Gastrocnemius medialis (tissue), 4 donors: ENCODE measurements at regions not wholly inside any gene's neighbourhood (a gene's known extent, or its start where the extent isn't known, plus 50 kb on each side); places are given as distances from the start of the nearest gene placed in this dataset.

Experiments
- ATAC-seq, 2 donors: fragments of 150-250 bp; one replicate each; pipeline ENCODE4 v1.9.1; 2016
- DNase-seq, 2 donors: peaks; one replicate each; pipeline ENCODE4 v3.0.0-alpha.2; 2019
- H3K27ac ChIP-seq, 4 donors: fragments of 200-600 bp; sonication (generic); 1 replicate in 1 of 4; 2 replicates in 3 of 4; pipeline ENCODE4 v1.5.1; 2016 to 2018; ENCODE audit warnings: mild to moderate bottlenecking in 2 of 4, moderate library complexity in 1 of 4
- H3K27me3 ChIP-seq, 3 donors: fragments of 200-600 bp; sonication (generic) in 2 of 3; 1 replicate in 1 of 3; 2 replicates in 2 of 3; pipeline versions ENCODE4 v1.5.1 to v1.6.0; 2016 to 2019; ENCODE audit warnings: mild to moderate bottlenecking in 1 of 3, moderate library complexity in 1 of 3
- H3K36me3 ChIP-seq, 2 donors: fragments of 200-600 bp; sonication (generic) in 1 of 2; one replicate each; pipeline ENCODE4 v1.5.1; 2017 to 2018
- H3K4me1 ChIP-seq, 2 donors: fragments of 200-600 bp; sonication (generic) in 1 of 2; one replicate each; pipeline ENCODE4 v1.5.1; 2016 to 2017; ENCODE audit warnings: mild to moderate bottlenecking in 2 of 2
- H3K4me3 ChIP-seq, 4 donors: fragments of 200-600 bp; sonication (generic) in 3 of 4; 1 replicate in 1 of 4; 2 replicates in 3 of 4; pipeline ENCODE4 v1.5.1; 2016 to 2019; ENCODE audit warnings: mild to moderate bottlenecking in 2 of 4
- H3K9me3 ChIP-seq, 3 donors: fragments of 200-600 bp; sonication (generic) in 2 of 3; 1 replicate in 1 of 3; 2 replicates in 2 of 3; pipeline ENCODE4 v1.5.1; 2016 to 2019
- POLR2A ChIP-seq, 2 donors: fragments of 450-650 bp; IDR thresholded peaks; one replicate each; pipeline ENCODE4 v1.6.1; 2017; ENCODE audit warnings: antibody characterized with exemption in 2 of 2, mild to moderate bottlenecking in 2 of 2, moderate library complexity in 2 of 2
- in situ Hi-C, 4 donors: fragments of 200-750 bp; cut with MboI; loops; one replicate each; pipeline versions ENCODE4 v1.15.0 to v1.8.0; 2017; ENCODE audit warnings: low sequenced_read_pairs in 4 of 4
- intact Hi-C: fragments of 100-400 bp; cut with DNase I; formaldehyde crosslinking; loops from one replicate; pipeline ENCODE4 v1.15.1; 2023; ENCODE audit warnings: low total_unique reads
- TF ChIP-seq, protein P1 (sequence below), 5 experiments: fragments of 450-650 bp in 3 of 5; fragments of 200-600 bp in 2 of 5; sonication (generic) in 2 of 5; IDR thresholded peaks in 4 of 5; conservative IDR thresholded peaks in 1 of 5; 1 replicate in 4 of 5; 2 replicates in 1 of 5; pipeline ENCODE4 v1.5.1; 2016 to 2019; ENCODE audit warnings: antibody characterized with exemption in 5 of 5, mild to moderate bottlenecking in 3 of 5, moderate library complexity in 3 of 5

DNA sequence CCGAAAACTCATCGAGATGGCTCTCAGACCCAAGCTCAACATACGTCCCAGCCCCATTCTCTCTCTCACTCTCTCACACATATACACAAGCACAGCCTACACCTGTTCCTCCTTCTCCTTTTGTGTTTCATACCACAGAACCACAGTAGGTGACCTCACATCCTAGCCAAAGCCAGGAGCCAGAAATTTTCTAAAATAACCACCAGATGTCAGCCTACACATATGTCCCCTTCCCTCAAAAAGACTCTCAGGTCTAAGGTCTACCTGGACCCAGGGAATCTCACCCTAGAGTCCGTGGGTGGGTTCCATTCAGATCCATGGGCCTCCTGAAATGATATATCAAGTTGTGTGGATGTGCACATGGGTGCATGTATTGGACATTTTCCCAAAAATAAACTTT is 104.2 kb upstream of the IPO5 start:
- H3K4me3 ChIP-seq, result no peak overlapping the region
- no peaks in the 10 kb centered on the region for H3K9me3 ChIP-seq
- ATAC-seq (no peak), DNase-seq (no peak)
- no peaks in the 10 kb centered on the region for H3K4me1 ChIP-seq
- intact Hi-C loops, result no loop called here
- H3K36me3 ChIP-seq, result no peaks in the 10 kb centered on the region
- in situ Hi-C loops, result no loop called here
- no peak overlapping the region for H3K27ac ChIP-seq
- TF ChIP-seq POLR2A (IDR thresholded peaks at IDR 0.05), result no peak
- TF ChIP-seq, protein P1, sequence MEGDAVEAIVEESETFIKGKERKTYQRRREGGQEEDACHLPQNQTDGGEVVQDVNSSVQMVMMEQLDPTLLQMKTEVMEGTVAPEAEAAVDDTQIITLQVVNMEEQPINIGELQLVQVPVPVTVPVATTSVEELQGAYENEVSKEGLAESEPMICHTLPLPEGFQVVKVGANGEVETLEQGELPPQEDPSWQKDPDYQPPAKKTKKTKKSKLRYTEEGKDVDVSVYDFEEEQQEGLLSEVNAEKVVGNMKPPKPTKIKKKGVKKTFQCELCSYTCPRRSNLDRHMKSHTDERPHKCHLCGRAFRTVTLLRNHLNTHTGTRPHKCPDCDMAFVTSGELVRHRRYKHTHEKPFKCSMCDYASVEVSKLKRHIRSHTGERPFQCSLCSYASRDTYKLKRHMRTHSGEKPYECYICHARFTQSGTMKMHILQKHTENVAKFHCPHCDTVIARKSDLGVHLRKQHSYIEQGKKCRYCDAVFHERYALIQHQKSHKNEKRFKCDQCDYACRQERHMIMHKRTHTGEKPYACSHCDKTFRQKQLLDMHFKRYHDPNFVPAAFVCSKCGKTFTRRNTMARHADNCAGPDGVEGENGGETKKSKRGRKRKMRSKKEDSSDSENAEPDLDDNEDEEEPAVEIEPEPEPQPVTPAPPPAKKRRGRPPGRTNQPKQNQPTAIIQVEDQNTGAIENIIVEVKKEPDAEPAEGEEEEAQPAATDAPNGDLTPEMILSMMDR (IDR thresholded peaks at IDR 0.05 in 4 of 5, conservative IDR thresholded peaks at IDR 0.05 in 1 of 5), result no peak
- H3K27me3 ChIP-seq, result no peaks in the 10 kb centered on the region

DNA sequence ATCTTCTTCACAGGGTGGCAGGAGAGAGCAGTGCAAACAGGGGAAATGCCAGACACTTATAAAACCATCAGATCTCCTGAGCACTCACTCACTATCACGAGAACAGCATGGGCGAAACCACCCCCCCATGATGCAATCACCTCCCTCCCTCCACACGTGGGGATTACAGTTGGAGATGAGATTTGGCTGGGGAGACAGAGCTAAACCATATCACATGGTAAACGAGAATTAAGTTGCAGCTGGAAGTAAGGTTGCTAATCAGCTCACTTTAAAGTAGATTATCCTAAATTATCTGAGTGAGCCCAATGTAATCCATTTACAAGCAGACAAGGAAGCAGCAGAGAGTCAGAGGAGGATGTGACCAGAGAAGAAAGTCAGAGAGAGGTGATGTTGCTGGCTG is 102.2 kb upstream of the IPO5 start:
- DNase-seq (no peak), ATAC-seq (no peak)
- in situ Hi-C loops, result loop anchor here in 3 of 4 donors (25.0 kb wide), 2 partner anchors 561 to 811 kb away; no protein-coding TSS in a partner anchor
- intact Hi-C loops, result loop anchor here (10.0 kb wide), 1 partner anchor 994 kb away; no protein-coding TSS in a partner anchor
- H3K9me3 ChIP-seq, result no peaks in the 10 kb centered on the region
- no peaks in the 10 kb centered on the region for H3K36me3 ChIP-seq
- no peaks in the 10 kb centered on the region for H3K27me3 ChIP-seq
- no peak overlapping the region for H3K27ac ChIP-seq
- no peak overlapping the region for H3K4me3 ChIP-seq
- TF ChIP-seq, protein P1 (IDR thresholded peaks at IDR 0.05 in 4 of 5, conservative IDR thresholded peaks at IDR 0.05 in 1 of 5), result no peak
- no peak for TF ChIP-seq POLR2A (IDR thresholded peaks at IDR 0.05)
- peaks cover 0 to 6% of the 10 kb centered on the region in 2 donors for H3K4me1 ChIP-seq

- TF ChIP-seq, protein P1 (IDR thresholded peaks at IDR 0.05 in 4 of 5, conservative IDR thresholded peaks at IDR 0.05 in 1 of 5), result no peak
- TF ChIP-seq POLR2A (IDR thresholded peaks at IDR 0.05), result no peak
- DNase-seq (no peak), ATAC-seq (no peak)
- no peaks in the 10 kb centered on the region for H3K36me3 ChIP-seq
- no peaks in the 10 kb centered on the region for H3K9me3 ChIP-seq
- intact Hi-C loops (loop anchor here (10.0 kb wide), 1 partner anchor 992 kb away; no protein-coding TSS in a partner anchor), in situ Hi-C loops (loop anchor here in 3 of 4 donors (25.0 kb wide), 2 partner anchors 560 to 810 kb away; no protein-coding TSS in a partner anchor)
- H3K27me3 ChIP-seq, result no peaks in the 10 kb centered on the region
- no peak overlapping the region for H3K27ac ChIP-seq
- H3K4me3 ChIP-seq, result no peak overlapping the region
- peaks cover 0 to 6% of the 10 kb centered on the region in 2 donors for H3K4me1 ChIP-seq
These were observed 101.1 kb upstream of the IPO5 start for GRCh38 chr13:97852181-97852874.

- TF ChIP-seq, protein P1 (IDR thresholded peaks at IDR 0.05 in 4 of 5, conservative IDR thresholded peaks at IDR 0.05 in 1 of 5), result no peak
- TF ChIP-seq POLR2A (IDR thresholded peaks at IDR 0.05), result no peak
- intact Hi-C loops, result loop anchor here (10.0 kb wide), 1 partner anchor 991 kb away; no protein-coding TSS in a partner anchor
- no peak for DNase-seq
- no peak overlapping the region for H3K4me3 ChIP-seq
- no peaks in the 10 kb centered on the region for H3K27me3 ChIP-seq
- in situ Hi-C loops, result loop anchor here in 3 of 4 donors (25.0 kb wide), 2 partner anchors 559 to 809 kb away; no protein-coding TSS in a partner anchor
- H3K27ac ChIP-seq, result no peak overlapping the region
- no peaks in the 10 kb centered on the region for H3K36me3 ChIP-seq
- no peaks in the 10 kb centered on the region for H3K9me3 ChIP-seq
- peaks cover 0 to 6% of the 10 kb centered on the region in 2 donors for H3K4me1 ChIP-seq
- ATAC-seq, result no peak
These were observed 99.9 kb upstream of the IPO5 start for GRCh38 chr13:97853550-97853949.
